Activated CD8-positive, alpha-beta memory T cell treated with anti-CD3 and anti-CD28 coated beads, Interleukin-2, amount 50 U/mL, for 48 hours (primary cell): ENCODE measurements at regions not wholly inside any gene's neighbourhood (a gene's known extent, or its start where the extent isn't known, plus 50 kb on each side); places are given as distances from the start of the nearest gene placed in this dataset.

Source experiments
- DNase-seq: peaks from one replicate; pipeline ENCODE4 v3.0.0-alpha.2; 2020

DNA sequence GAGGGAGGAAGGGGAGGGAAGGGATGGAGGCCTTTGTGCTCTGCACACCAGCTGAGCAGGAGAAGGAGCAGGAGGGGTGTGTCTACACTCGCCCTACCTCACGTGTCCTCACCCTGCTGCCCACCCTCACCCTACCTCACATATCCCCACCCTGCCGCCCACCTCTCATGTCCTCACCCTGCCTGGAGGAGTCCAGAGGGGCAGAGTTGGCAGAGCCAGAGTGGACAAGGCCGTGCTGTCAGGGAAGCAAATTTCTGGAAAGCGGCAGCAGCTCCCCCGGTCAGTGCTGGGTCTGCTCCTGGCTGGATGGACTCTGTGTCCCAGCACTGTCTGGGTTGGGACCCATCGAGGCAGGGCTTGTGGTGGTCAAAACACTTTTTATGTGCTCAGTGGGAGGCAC lies 799.6 kb downstream of the BRD1 start:
- DNase-seq, result no peak

DNA sequence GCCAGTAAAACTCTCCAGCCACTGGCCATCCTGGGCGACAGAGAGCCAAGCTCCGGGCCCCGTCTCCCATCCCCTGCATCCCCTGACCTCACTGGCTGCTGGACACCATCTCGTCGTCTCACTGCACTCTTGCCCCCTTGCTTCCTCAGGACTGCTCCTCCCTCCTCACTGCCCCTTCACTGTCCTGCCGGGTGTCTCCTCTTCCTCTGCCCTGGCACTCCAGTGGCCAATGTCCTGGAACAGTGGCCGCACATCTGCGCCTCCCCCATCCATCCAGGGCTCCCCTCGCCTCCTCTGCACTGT lies 800.4 kb downstream of the BRD1 start:
- DNase-seq, result no peak

DNA sequence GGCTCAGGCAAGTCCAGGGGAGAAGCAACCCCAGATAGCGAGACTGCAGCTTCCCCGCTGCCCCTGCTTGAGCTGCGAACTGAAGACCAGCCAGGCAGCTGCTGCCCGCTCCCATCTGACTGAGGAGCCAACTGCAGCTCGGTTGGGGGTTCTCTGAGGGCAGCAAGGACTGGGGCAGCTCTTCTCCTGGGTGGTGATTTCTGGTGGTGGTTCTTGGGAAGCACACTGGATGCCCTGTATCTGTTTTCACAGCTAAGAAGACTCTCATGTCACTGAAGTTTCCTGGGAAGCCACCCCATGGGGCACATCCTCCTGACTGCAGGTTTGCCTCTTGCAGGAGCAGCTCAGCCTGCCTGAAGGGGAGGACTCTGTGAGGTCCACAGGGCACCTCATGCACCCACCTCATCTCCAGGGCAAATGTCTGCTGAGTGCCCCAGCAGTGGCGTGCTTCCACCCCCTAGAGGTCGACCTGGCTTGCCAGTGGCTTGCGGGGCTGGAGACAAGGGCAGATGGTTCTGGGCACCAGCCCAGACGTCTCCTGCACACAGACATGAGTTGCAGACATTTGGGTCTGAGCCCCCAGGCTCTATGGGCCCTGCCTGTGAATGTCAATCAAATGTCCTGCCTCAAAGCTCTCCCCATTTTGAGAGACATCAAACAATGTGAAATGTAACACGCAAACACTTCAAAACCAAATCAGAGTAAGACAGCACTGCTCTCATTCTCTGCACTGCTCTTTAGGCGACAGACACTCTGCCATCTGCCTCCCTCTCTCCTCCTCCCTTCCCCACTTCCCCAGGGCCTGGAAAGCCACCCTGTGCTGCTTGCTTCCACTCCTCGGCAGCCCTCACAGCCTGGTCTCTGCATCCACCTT lies 800.9 kb downstream of the BRD1 start:
- DNase-seq, result no peak

DNA sequence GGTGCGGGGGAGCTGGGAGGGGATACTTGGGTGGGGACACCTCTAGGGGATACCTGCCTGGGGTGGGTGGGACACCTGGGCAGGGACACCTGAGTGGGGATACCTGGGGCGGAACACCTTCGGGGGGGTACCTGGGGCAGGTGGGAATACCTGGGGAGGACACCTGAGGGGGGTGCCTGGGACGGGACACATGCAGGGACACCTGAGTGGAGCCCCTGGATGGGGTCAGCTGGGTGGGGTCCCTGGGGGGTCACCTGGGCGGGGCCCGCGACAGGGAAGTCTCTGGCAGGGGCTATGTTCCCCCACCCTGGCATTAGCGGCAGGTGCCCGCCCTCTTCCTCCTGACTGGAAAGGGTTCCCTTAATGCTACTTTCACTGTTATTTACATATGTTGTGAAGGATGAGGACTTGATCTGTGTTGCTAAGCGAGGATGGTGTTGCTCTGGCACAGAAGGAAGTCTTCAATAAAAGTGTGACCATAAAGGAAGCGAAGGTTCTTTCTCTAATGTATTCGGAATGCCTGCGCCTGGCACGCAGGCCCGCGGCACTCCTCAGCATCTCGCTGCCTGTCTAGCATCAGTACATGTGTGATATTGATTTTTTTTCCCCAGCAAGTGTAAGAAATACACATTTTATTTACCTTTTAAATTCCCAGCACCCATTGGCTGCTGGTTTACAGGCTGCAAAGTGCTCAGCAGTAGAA lies 801.7 kb downstream of the BRD1 start:
- DNase-seq, result no peak

DNA sequence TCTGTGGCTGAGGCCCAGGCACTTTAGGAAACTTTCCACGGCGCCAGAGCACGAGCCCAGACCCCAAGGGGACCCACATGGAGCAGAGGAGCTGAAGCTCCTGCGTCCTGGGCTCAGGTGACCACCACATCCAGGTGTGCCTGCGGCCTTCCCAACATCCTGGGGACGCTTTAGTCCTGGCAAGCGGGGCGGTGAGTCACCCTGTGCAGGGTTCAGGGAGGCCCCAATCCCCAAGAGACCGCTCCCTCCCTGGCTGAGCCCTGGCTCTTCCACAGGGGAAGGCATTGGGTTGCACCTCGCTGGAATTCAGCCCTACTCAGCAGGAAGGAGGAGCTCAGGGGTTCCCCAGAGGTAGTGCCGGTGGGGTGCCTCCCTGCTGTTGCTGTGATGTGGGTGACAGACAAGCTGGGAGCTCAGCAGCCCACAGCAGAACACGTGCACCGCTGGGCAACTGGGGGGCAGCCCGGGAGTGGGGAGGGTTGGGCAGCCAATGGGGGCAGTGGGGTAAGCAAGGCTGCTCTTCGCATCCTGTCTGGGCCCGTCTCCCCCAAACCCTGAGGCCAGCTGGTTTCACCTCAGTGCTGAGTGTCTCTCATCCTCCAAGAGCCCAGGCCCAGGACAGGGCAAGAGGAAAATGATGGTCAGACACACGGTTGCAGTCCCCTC lies 802.8 kb downstream of the BRD1 start:
- no peak for DNase-seq

DNA sequence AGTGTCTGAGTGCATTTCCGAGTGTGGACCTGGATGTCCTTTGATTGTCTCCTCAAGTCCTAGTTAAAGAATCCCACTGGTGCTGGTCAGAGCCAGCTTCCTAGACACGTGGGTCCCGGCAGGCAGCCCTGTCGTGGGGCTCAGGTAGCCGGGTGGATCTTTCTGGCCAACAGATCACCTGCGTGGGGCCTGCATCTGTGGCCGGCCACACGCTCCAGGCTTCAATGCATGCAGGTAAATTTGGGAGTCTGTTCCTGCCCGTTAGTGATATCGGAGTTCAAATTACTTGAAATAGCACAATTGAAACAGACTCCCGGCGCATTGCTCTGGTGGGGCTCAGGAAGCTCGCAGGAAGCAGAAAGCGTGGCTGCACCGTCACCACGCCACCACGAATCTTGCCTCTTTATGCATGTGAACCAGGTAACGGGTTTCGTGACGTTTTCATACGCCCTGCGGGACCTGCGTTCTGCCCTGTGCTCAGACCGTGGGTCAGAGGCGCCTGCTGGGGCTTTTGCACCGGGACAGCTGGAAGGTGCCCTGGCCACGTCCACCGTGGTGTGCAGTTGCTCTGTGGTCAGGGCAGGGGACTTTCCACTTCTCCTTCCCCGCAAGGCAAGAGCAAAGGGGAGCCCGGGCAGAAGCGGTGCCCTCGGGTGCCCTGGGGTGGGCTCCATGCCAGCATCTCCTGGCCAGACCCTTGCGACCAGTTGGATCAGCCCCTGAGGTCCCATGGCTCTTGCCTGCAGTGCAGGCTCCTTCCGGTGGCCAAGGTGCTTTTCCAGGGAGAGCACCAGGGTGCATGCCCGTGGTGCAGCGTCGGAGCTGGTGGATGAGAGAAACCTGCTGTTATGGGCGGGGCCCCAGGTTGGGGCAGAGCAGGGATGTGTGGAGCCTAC lies 803.5 kb downstream of the BRD1 start:
- DNase-seq, result no peak

DNA sequence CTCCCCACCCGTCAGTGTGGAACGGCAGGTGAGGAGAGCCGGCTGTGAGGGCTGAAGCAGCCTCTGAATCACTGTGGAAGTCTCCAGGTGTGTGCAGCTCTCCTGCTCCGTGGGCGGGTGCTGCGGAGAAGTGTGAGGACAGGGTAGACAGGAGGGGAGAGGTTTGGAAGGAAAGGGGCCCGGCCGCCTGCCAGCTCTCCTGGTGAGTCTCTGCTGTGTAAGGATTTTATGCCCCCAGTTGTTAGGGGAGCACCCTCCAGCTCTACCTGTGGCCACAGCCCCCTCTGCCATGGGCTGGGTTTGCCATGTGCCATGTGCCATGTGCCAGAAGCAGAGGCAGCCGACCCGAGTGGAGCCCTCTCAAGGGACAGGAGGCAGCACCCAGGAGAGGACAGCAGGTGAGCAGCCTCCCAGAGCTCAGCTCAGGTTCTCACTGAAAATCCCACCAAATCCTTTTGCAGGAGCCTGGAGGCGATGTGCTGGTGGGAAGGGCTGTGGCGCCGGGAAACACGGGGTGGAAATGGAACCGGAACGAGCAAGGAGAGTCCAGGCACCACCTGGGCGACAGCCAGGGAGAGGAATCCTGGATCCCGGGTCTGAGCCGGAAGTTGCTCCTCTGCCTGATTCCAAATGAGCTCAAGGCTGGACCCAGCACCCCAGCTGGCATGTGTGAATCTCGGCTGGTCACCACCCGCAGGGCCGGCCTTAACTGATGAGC lies 804.4 kb downstream of the BRD1 start:
- DNase-seq, result no peak

DNA sequence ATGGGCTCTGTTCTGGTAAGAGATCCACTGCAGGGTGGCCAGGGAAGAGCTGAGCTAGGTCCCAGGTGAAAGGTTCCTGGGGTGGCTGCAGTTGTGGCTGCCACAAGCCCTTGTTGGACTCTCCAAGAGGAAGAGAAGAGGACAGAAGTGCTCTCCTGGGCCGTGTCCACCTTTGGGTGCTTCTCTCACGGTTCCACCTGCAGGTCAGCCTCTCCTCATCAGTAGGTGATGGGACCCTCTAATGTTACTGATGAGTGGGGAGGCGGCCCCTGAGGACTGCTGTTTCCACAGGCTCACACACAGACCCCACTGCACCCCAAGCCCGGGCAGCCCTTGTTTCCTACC lies 804.9 kb downstream of the BRD1 start:
- no peak for DNase-seq

DNA sequence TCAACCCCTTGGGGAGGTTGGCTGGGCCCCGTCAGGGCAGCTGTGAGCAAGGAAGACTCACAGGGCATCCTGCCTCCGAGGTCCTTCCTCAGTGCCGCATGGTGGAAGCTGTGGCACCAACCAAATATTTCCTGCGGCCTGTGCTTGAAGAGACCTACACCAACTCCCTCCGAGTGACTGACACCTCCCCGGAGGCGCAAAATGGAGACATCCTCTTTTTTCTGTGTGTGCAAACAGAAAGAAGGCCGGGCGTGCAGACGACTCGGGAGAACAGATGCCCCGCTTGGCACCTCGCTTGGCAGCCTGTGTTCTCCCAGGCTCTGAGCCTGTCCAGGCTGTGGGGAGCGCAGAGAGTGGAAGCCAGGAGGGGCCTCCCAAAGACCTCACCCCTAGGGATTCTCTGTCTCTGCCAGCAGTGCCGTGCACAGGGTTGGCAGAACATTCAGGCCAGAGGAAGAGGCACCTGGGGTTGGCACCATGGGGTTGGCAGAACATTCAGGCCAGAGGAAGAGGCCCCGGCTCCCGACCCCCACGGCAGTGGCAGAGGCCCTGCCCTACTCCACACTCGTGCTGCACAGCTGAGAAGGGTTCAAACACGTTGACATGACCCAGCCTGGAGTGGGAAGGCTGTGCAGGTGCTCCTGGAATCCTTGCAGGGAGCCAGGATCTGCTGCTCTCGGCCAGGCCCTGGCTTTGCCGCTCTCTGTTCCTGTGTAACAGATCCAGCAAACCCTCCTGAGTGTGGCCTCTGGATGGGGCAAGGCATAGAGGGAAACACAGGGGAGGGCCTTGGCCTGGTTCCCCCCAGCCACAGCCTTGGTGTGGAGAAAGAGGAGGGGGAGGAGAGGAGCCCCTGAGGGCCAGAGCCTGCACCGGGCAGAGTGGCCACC lies 805.5 kb downstream of the BRD1 start:
- DNase-seq, result no peak

DNA sequence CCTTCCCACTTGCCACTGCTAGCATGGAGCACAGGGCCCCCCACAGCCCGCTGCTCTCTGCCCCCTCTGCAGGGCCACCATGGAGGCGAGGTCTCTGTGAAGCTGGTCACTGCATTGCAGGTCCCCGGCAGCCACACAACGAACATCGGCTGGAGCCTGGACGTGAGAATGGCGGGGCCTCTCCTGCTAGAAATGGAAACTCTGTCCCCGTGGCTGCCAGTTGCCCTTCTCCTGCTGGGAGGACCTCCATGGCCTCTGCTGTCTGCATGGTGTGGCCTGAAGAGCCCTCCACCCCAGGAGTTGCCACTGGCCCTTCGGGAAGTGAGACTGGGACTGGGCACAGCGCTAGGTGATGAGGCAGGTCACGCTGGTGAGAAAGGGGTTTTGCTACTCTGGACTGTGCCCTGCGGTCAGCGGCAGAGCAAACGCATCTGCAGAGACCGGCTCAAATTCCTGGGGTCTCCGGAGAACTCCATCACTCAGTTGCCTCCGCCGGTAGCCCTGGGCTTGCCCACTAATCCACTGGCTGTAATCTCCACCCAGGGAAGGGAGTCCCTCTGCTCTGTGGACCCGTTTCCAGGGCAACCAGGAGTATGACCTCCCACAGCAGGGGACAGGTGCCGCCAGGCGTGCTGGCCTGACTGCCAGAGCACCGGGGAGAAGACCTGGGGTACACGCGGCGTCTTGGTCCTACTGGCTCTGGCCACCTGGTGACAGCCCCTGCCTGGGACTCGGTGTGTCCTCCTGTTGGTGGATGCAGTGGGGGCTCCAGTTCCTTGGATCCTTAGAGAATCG lies 806.3 kb downstream of the BRD1 start:
- no peak for DNase-seq

DNA sequence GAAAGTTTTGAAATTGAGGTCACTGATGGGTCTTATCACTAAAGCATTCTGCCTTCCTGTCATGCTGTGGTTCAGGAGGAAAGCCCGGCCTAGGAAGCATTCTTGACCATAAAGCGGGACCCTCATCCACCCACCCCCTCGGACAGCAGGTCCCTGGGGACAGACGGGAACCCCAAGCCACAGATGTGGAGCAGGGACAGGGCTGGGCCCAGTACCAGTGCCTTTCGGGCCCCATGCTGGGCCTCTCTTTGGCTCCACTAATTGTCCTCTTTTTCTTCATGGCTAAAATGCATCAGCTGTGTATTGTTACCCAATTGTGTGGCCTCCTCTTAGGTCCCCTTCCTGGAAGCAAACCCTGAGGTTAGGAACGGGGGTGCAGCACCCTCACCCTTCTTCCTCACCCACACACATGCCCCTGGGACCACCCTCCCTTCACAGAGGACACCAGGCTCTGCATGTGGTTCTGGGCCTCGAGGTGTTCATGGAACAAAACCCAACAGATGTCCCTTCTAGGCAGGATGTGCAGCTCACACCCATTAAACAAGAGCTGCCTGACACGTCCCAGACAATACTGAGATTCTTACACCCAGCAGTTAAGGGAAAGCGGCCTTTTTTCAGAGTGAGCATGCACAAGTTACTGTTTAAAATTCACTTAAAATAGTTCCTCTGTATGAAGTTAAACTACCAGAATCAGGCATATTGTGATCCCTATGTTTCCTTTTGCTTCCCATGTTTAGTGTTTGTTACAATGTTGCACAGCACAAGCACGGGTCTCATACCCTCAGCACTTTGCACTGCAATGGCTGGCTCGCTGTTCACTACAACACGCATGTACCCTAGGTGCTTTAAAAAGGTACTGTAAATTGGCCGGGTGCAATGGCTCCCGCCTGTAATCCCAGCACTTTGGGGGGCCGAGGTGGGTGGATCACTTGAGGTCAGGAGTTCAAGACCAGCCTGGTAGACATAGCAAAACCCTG lies 807.6 kb downstream of the BRD1 start:
- DNase-seq, result no peak

DNA sequence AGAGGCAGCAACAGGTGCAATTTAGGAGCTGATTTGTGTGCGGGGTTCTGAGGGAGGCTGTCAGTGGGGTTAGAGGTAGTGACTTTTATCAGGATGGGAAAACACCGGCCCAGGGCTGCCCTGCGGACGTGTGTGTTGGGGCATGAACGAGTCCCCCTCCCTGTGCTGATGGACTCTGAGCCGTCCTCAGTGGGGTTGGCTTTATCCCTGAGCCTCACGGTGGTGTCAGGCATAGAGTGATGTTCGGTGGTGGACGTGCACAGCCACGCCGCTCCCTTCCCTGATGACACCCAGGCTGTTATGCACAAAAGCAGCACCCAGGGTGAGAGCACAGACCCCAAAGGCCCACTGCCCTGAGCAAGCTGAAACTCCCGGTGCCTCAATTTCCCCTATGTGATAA lies 809.1 kb downstream of the BRD1 start:
- DNase-seq, result peak; percentile 28

DNA sequence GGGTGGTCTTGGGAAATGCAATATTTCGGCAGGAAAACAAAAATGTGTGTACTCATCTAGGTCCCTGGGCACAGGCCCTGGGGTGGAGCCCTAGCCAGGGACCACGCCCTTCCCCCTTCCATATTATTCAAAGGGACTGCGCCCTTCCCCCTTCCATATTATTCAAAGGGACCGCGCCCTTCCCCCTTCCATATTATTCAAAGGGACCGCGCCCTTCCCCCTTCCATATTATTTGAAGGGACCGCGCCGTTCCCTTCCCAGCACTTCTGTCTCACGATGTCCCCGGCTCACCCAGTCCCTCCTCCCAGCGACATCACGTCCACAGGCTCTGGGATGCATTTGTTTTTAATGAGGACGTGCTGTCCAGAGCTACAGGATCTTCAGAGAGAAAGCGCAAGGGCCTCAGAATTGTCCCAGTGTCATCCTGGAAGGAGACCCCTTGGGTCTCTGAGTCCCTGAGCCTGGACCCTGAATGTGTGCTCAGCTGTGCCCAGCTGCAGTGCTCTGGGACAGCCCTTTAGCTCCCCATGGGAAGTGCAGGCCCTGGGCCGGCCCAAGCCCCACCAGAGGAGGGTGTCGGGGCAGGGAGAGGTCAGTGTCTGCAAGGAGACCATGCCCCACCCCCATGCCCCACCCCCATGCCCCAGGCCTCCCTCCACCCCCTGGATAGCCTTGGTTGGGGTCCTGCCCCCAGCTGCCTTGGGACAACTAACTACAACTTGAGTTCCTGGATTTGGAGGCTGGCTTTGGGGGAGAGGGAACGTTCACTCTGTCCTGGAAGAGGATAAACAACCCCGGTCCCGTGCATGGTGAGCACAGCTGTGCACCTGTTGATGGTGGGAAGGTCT lies 810.0 kb downstream of the BRD1 start:
- peak; percentile 12 for DNase-seq

DNA sequence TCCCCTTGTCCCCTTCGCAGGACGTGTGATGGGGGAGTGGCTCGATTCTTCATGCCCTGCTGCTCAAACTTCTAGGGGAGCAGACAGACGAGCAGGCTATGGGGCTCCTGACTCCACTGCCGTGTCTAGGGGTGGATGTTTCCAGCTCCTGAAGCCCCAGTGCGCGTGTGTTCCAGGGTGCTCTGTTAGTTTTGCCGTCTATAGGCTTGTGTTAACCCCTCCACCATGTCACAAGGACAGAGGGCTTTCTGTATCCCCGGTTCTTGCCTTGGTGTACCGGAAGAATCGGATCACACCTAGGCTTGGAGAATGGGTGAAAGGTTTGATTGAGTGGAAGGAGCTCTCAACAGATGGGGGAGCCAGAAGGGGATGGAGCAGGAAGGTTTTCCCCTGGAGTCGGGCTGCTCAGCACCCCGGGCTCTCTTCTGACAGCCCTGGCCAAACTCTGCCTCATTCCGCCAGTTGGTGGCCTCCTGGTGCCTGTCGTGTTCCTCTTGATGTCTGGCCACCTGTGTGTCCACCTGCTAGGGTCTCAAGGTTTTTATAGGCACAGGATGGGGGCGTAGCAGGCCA lies 810.7 kb downstream of the BRD1 start:
- DNase-seq, result no peak

DNA sequence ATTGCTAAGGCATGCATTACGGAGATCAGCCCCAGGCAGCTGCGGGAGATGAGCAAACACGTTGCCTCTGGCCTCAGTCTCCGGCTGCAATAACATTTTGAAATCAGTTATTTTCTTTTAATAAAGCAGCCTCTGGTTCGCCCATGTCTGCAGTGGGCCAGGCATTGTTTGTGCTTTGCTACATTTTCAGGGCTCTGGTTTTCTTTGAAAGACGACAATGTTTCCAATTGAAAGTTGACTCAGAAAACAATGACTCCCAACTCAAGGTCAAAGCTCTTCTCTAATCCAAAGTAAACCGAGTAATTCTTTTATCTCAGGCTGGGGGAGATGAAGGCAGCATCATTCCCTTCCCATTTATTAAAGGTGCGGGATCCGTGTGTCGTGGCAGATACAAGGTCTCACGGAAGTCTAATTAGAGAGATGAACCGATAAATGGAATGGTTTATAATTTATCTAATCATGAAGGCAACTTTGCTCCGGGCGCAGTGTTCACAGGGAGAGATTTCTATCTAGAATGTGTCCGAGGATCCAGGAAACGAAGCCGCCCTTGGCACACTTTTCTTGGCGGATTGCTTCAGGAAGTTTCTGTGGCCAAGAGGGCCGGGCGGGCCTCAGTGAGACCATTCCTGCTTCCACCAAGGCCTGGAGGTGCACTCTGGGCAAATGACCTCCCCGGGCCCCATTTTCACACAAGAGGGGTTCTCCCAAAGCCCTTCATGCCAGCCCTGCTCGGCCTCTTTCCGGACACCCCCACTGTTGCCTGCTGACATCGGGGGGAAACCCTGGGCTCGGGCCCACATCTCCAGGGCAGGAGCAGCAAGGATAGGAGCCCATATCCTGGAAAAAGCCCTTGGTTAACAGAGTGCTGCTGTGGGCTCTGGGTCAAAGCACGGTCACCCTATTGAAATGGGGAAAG lies 811.4 kb downstream of the BRD1 start:
- DNase-seq, result peak; percentile 30

DNA sequence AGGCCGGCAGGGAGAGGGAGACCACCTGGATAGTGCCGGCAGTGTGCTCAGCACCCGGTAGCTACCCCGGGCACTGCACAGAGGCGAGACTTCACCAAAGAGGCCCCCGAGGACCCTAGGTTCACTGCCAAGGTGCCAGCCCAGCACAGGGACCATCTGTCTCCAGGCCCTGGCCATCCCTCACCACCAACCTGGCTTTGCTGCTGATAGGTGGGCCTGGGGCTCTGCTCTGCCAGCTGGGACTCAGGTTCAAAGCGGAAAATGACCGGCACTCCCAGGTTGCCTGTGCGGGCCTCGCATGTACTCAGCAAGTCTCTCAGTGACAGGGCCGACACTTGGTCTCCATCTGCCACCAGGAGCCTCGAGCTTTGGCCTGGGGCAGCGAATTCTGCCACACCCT lies 812.2 kb downstream of the BRD1 start:
- peak; percentile 12 for DNase-seq
